Endothelial cell of umbilical vein (primary cell): ENCODE measurements at regions not wholly inside any gene's neighbourhood (a gene's known extent, or its start where the extent isn't known, plus 50 kb on each side); places are given as distances from the start of the nearest gene placed in this dataset.
"Not testable (repeated sequence)": the region's sequence is repeated elsewhere in the genome, so short reads cannot be mapped to it uniquely, and the experiment has no call there.

ENCODE experiments used
- BruUV-seq: library from RNA; stranded (reverse); fragments of 400-500 nt; replicated peaks from 2 replicates; lab custom pipeline; 2021; lab: Mats Ljungman, UMichigan
- CTCF ChIA-PET: fragments of 300-600, 350-600 bp; sonication (Branson Sonifier 250); formaldehyde crosslinking; loops from one replicate; lab custom pipeline; 2021; ENCODE audit warnings: antibody characterized with exemption, inconsistent platforms; lab: Charles Lee
- POLR2A ChIA-PET: fragments of 300-600, 350-600 bp; sonication (Branson Sonifier 250); formaldehyde crosslinking; loops from one replicate; lab custom pipeline; 2021; ENCODE audit warnings: antibody characterized with exemption, inconsistent platforms; lab: Charles Lee
- DNase-seq: peaks from one replicate; pipeline ENCODE4 v3.0.0-alpha.2; 2011; ENCODE audit warnings: low read depth, low spot score
- FAIRE-seq: peaks from 2 replicates; lab custom pipeline; 2011; peaks lifted over from hg19 to GRCh38; lab: Jason Lieb, UNC
- H2AFZ ChIP-seq: 2 replicates; pipeline ENCODE4 v1.6.0; 2012; ENCODE audit warnings: low read depth, low read length, control low read depth, inconsistent platforms
- H3K27ac ChIP-seq: 2 replicates; pipeline ENCODE4 v1.5.1; 2011; ENCODE audit warnings: low read depth, mild to moderate bottlenecking, control low read depth, low read length, moderate library complexity; ENCODE audit not compliant: insufficient read depth
- H3K27me3 ChIP-seq, 2 experiments: 2 replicates each; pipeline versions ENCODE4 v1.6.0 to v1.6.1; 2011; ENCODE audit warnings: low read length in 2 of 2, mixed read lengths in 1 of 2; ENCODE audit not compliant: control insufficient read depth in 2 of 2, insufficient read depth in 2 of 2
- H3K36me3 ChIP-seq, 2 experiments: 2 replicates in 1 of 2; 3 replicates in 1 of 2; pipeline ENCODE4 v1.5.1; 2011; ENCODE audit warnings: low read length in 2 of 2, mild to moderate bottlenecking in 1 of 2, moderate library complexity in 1 of 2; ENCODE audit not compliant: control insufficient read depth in 2 of 2, insufficient read depth in 2 of 2; ENCODE audit errors: extremely low read depth in 1 of 2
- H3K4me1 ChIP-seq: 3 replicates; pipeline ENCODE4 v1.5.1; 2011; ENCODE audit warnings: mild to moderate bottlenecking, low read length; ENCODE audit not compliant: control insufficient read depth, insufficient read depth; ENCODE audit errors: extremely low read depth
- H3K4me2 ChIP-seq: 2 replicates; pipeline ENCODE4 v1.6.1; 2011; ENCODE audit warnings: low read length, control low read depth, mixed read lengths; ENCODE audit not compliant: insufficient read depth
- H3K4me3 ChIP-seq, 3 experiments: fragments of 200-600 bp in 1 of 3; sonication (generic), shearing (Covaris generic) in 1 of 3; replicated peaks in 1 of 3; 2 replicates each; pipeline ENCODE4 v1.5.1; 2011 to 2016; ENCODE audit warnings: control low read depth in 3 of 3, low read length in 3 of 3, mild to moderate bottlenecking in 2 of 3, inconsistent platforms in 1 of 3, low read depth in 1 of 3, moderate library complexity in 1 of 3; ENCODE audit not compliant: insufficient read depth in 1 of 3
- H3K79me2 ChIP-seq: 2 replicates; pipeline ENCODE4 v1.6.0; 2012; ENCODE audit warnings: low read length, inconsistent platforms; ENCODE audit not compliant: control insufficient read depth, insufficient read depth
- H3K9ac ChIP-seq: replicated peaks from 2 replicates; pipeline ENCODE3; 2011; ENCODE audit warnings: low read length, control low read depth; ENCODE audit not compliant: insufficient read depth; ENCODE audit errors: extremely low read depth
- H3K9me1 ChIP-seq: replicated peaks from 3 replicates; pipeline ENCODE4 v1.6.0; 2011; ENCODE audit warnings: mild to moderate bottlenecking, low read length; ENCODE audit not compliant: control insufficient read depth, insufficient read depth; ENCODE audit errors: extremely low read depth
- H3K9me3 ChIP-seq: replicated peaks from 2 replicates; pipeline ENCODE4 v1.5.1; 2012; ENCODE audit warnings: low read length, inconsistent platforms; ENCODE audit not compliant: control insufficient read depth, insufficient read depth
- H4K20me1 ChIP-seq: replicated peaks from 2 replicates; pipeline ENCODE3; 2011; ENCODE audit warnings: mild to moderate bottlenecking, low read length; ENCODE audit not compliant: control insufficient read depth, insufficient read depth; ENCODE audit errors: extremely low read depth
- JUN ChIP-seq: IDR thresholded peaks from 2 replicates; pipeline ENCODE4 v1.6.1; 2011; ENCODE audit warnings: borderline replicate concordance, low read depth; ENCODE audit not compliant: insufficient read length, insufficient read depth
- dilution Hi-C: fragments of 300-500 bp; cut with MboI; formaldehyde crosslinking; loops from one replicate; pipeline ENCODE4 v1.15.0; 2019; ENCODE audit warnings: low sequenced_read_pairs; ENCODE audit not compliant: extremely low pct_ligation_motif_present
- intact Hi-C: fragments of 100-400 bp; cut with micrococcal nuclease; formaldehyde crosslinking; loops from one replicate; pipeline ENCODE4 v1.10.0; 2022

GRCh38 chr11:109965926-109966325 is 127.3 kb upstream of the ZC3H12C start:
- H3K4me2 ChIP-seq, intact Hi-C loops, H3K36me3 ChIP-seq, H3K9me1 ChIP-seq, H3K4me1 ChIP-seq, H3K9ac ChIP-seq, BruUV-seq, FAIRE-seq, CTCF ChIA-PET, H3K27me3 ChIP-seq, H4K20me1 ChIP-seq, POLR2A ChIA-PET, dilution Hi-C loops, H3K9me3 ChIP-seq, H2AFZ ChIP-seq, H3K27ac ChIP-seq, H3K79me2 ChIP-seq, DNase-seq, H3K4me3 ChIP-seq: not testable (repeated sequence)
- peak; percentile 7 for TF ChIP-seq JUN

- dilution Hi-C loops, FAIRE-seq: not testable (repeated sequence)
Measured at GRCh38 chr11:109967136-109967535, 126.1 kb upstream of the ZC3H12C start.

More at GRCh38 chr11:109967136-109967535, 126.1 kb upstream of the ZC3H12C start:
- H2AFZ ChIP-seq, H3K4me2 ChIP-seq, BruUV-seq, H3K4me3 ChIP-seq, H3K36me3 ChIP-seq, CTCF ChIA-PET, H3K9me3 ChIP-seq, H3K27me3 ChIP-seq, DNase-seq, H4K20me1 ChIP-seq, H3K79me2 ChIP-seq, H3K9me1 ChIP-seq, H3K9ac ChIP-seq, H3K27ac ChIP-seq, intact Hi-C loops, POLR2A ChIA-PET: not testable (repeated sequence)
- peaks cover 17% of the 10 kb centered on the region for H3K4me1 ChIP-seq
